ENCODE measurements at regions not wholly inside any gene's neighbourhood (a gene's known extent, or its start where the extent isn't known, plus 50 kb on each side); places are given as distances from the start of the nearest gene placed in this dataset.

DNA sequence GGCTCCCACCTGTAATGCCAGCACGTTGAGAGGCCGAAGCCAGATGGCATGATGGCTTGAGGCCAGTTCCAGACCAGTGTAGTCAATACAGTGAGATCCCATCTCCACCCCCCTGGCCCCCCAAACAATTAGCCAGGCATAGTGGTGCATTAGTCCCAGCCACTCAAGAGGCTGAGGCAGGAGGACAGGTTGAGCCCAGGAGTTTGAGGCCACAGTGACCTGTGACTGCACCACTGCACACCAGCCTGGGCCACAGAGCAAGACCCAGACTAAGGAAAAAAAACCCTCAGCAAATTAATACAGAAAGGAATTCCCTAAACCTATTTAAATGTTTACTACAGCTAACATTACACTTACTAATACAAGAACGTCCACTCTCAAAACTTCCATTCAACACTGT is 424.6 kb downstream of the SHQ1 start:
- Histone ChIP-seq H3K4me1 (replicated peaks) (no peaks in the 10 kb centered on the region; the same call in 1 of the 2 replicates), H3K9me3 (replicated peaks) (no peaks in the 10 kb centered on the region), H3K4me3 (no peak overlapping the region), H3K27me3 (replicated peaks) (no peaks in the 10 kb centered on the region), H3K36me3 (peaks cover 6% of the 10 kb centered on the region; the same call in 1 of the 2 replicates), H3K27ac (no peak overlapping the region)
- DNase-seq (ENCODE audit: low read depth in 1 of 2, low spot score in 2 of 2) = no peak

DNA sequence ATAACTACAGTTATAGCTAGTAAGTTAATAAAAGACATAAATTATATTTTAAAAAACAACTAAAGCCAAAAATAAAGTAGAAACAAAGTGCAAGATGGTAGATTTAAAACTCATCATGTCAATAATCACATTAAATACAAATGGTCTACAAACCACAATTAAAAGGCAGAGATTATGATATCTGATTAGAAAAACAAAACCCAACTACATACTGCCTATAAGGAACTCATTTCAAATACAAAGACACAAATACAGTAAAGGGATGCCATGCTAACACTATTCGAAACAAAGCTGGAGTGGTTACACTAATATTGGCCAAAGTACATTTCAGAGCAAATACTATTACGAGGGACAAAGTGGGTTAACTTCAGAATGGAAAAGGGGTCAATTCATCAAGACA is 426.5 kb downstream of the SHQ1 start:
- Histone ChIP-seq H3K36me3 (0 out of 2 replicates have a peak, but pooled peaks cover 3% of the 10 kb centered on the region), H3K9me3 (replicated peaks) (no peaks in the 10 kb centered on the region), H3K27ac (no peak overlapping the region), H3K4me3 (no peak overlapping the region), H3K27me3 (replicated peaks) (no peaks in the 10 kb centered on the region), H3K4me1 (replicated peaks) (no peaks in the 10 kb centered on the region; the same call in 1 of the 2 replicates)
- DNase-seq (ENCODE audit: low read depth in 1 of 2, low spot score in 2 of 2) = no peak

DNA sequence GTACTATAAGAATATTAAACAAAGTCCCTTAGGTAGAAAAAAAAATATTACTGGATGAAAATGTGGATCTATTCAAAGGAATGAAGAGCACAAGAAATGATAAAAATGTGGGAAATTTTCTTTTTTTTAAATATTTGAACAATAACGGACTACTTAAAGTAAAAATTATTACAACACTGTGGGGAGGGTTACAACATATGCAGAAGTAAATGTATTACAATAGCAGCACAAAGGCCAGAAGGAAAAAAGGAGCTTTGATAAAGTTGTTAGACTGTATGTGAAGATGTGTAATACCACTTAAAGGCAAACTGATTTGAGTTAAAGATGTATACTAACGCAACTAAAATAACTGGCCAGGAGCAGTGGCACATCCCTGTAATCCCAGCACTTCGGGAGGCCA is 427.1 kb downstream of the SHQ1 start:
- Histone ChIP-seq H3K9me3 (replicated peaks) (no peaks in the 10 kb centered on the region), H3K4me1 (replicated peaks) (no peaks in the 10 kb centered on the region), H3K36me3 (0 out of 2 replicates have a peak, but pooled peaks cover 3% of the 10 kb centered on the region), H3K4me3 (no peak overlapping the region), H3K27me3 (replicated peaks) (no peaks in the 10 kb centered on the region), H3K27ac (no peak overlapping the region)
- no peak for DNase-seq (ENCODE audit: low read depth in 1 of 2, low spot score in 2 of 2)

DNA sequence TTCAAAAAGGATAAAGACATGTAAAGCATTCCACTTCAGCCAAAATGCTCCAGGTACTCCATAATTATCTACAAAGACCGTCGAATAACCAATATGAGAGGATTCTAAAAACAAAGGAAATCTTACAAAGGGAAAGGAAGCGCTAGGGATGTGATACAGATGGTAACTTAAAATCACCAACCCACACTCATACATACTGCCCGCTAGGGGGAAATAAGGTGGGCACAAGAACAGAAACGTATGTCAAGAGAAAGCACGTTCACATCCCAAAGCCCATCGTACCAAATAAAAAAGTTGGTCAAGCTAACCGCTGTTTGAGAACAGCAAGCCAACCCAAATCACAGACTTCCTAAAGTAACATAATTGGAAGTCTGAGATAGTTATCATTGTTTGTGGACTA is 429.4 kb downstream of the SHQ1 start:
- peaks cover 1% of the 10 kb centered on the region for H3K4me1 ChIP-seq (replicated peaks)

DNA sequence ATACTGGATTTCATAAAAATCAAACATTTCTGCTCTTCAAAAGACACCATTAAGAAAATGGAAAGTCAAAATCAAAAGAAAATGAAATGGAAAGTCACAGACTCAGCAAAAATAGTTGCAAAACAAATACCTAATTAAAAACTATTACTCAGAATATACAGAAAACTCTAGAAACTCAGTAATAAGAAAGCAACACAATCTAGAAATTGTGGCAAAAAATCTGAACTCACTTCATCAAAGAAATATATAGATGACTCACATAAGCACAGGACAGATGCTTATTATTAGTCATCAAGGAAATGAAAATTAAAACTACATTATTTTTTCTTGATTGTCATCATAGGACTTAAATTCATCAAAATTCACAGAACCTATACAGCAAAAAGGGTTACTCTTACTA is 430.0 kb downstream of the SHQ1 start:
- H3K9me3 ChIP-seq (replicated peaks) = no peaks in the 10 kb centered on the region
- 0 out of 2 replicates have a peak, but pooled peaks cover 3% of the 10 kb centered on the region for H3K36me3 ChIP-seq
- H3K27ac ChIP-seq = no peak overlapping the region
- no peak overlapping the region for H3K4me3 ChIP-seq
- peaks cover 8% of the 10 kb centered on the region for H3K4me1 ChIP-seq (replicated peaks)
- H3K27me3 ChIP-seq (replicated peaks) = no peaks in the 10 kb centered on the region
- no peak for DNase-seq (ENCODE audit: low read depth in 1 of 2, low spot score in 2 of 2)

More for the DNA sequence above, 429.4 kb downstream of the SHQ1 start:
- H3K4me3 ChIP-seq = no peak overlapping the region
- H3K27ac ChIP-seq = no peak overlapping the region
- no peaks in the 10 kb centered on the region for H3K9me3 ChIP-seq (replicated peaks)
- 0 out of 2 replicates have a peak, but pooled peaks cover 3% of the 10 kb centered on the region for H3K36me3 ChIP-seq
- H3K27me3 ChIP-seq (replicated peaks) = no peaks in the 10 kb centered on the region
- DNase-seq (ENCODE audit: low read depth in 1 of 2, low spot score in 2 of 2) = no peak

DNA sequence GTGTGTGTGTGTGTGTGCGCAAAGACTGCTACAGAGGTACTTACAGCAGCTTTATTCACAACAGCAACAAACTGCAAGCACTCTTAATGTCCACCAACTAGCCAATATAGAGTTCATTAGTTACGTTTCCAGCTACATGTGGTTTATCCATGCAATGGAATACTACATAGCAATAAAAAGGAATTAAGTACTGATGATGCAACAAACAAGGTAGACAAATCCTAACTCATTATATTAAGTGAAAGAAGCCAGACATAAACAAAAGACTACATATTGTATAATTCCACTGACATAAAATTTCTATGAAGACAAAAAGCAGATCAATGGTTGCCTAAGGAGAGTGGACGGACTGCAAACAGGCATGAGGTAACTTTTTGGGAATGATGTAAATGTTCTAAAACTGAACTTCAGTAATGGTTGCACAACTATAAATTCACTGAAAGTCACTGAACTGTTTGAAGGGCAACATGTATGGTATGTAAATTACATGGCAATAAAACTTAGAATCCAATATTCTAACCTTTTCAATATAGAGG is 433.7 kb downstream of the SHQ1 start:
- H3K27me3 ChIP-seq (replicated peaks) = no peaks in the 10 kb centered on the region
- no peak overlapping the region for H3K27ac ChIP-seq
- H3K4me3 ChIP-seq = no peak overlapping the region
- no peaks in the 10 kb centered on the region for H3K9me3 ChIP-seq (replicated peaks)
- H3K4me1 ChIP-seq (replicated peaks) = peaks cover 27% of the 10 kb centered on the region
- no peaks in the 10 kb centered on the region for H3K36me3 ChIP-seq
- DNase-seq (ENCODE audit: low read depth in 1 of 2, low spot score in 2 of 2) = no peak

DNA sequence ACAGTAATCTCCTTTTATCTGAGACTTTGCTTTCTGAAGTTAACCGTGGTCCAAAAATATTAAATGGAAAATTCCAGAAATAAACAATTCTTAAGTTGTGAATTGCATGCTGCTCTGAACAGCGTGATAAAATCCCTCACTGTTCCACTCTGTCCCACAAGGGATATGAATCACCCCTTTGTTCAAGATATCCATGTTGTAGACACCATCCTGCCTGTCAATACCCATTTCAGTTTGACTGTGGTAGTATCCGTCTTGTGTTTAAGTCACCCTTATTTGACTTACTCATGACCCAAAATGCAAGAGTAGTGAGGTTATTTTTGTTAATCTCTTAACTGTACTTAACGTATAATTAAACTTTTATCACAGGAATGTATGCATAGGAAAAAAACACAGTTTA is 435.0 kb downstream of the SHQ1 start:
- no peak for DNase-seq (ENCODE audit: low read depth in 1 of 2, low spot score in 2 of 2)

DNA sequence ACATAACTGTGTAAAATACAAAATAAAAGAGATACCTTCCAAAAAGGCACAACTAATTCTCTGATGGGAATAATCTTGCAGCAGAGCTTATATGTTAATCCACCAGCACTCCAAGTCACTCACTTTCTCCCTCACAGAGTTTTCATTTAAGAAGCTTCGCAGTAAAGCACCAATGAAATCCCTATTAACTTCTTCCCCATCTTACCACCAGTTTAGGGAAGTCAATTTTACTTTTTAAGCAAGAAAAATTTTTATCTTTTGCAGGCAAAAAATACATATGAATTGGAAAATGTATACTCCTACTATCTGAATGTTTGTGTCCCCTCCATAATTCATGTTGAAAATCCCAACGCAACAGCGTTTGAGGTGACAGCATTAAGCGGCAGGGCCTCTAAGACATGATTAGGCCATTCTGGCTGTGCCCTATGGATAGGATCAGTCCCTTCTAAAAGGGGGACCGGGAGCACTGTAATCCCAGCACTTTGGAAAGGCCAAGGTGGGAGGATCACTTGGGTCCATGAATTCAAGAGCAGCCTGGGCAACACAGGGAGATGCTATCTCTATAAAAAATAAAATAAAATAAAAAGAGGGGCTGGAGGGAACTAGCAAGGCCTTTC is 435.8 kb downstream of the SHQ1 start:
- Histone ChIP-seq H3K9me3 (replicated peaks) (no peaks in the 10 kb centered on the region), H3K36me3 (no peaks in the 10 kb centered on the region), H3K4me1 (replicated peaks) (peaks cover 27% of the 10 kb centered on the region), H3K27me3 (replicated peaks) (no peaks in the 10 kb centered on the region), H3K4me3 (no peak overlapping the region), H3K27ac (no peak overlapping the region)
- no peak for DNase-seq (ENCODE audit: low read depth in 1 of 2, low spot score in 2 of 2)

More for the DNA sequence above, 435.0 kb downstream of the SHQ1 start:
- H3K9me3 ChIP-seq (replicated peaks) = no peaks in the 10 kb centered on the region
- peaks cover 27% of the 10 kb centered on the region for H3K4me1 ChIP-seq (replicated peaks)
- H3K27ac ChIP-seq = no peak overlapping the region
- no peak overlapping the region for H3K4me3 ChIP-seq
- no peaks in the 10 kb centered on the region for H3K36me3 ChIP-seq
- H3K27me3 ChIP-seq (replicated peaks) = no peaks in the 10 kb centered on the region

DNA sequence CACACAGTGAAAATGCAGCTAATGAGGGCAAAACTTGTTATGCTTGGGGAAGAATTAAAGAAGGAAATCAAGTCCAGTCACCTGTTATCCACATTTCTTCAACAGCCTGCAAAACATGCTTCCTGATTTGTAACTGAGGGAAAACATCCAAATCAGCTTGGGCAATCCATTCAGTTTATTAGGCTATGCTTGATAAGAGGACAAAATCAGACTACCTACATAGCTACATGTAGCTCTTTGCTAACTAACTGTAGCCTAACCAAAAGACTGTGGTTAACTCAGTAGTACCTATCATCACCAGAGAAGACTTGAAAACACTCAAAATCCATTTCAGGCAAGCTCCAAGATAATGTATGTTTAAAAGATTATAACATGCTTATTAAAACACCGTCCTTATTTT is 436.4 kb downstream of the SHQ1 start:
- H3K9me3 ChIP-seq (replicated peaks) = no peaks in the 10 kb centered on the region
- no peak overlapping the region for H3K27ac ChIP-seq
- H3K36me3 ChIP-seq = no peaks in the 10 kb centered on the region
- peaks cover 27% of the 10 kb centered on the region for H3K4me1 ChIP-seq (replicated peaks)
- H3K4me3 ChIP-seq = no peak overlapping the region
- H3K27me3 ChIP-seq (replicated peaks) = no peaks in the 10 kb centered on the region
- DNase-seq (ENCODE audit: low read depth in 1 of 2, low spot score in 2 of 2) = no peak

DNA sequence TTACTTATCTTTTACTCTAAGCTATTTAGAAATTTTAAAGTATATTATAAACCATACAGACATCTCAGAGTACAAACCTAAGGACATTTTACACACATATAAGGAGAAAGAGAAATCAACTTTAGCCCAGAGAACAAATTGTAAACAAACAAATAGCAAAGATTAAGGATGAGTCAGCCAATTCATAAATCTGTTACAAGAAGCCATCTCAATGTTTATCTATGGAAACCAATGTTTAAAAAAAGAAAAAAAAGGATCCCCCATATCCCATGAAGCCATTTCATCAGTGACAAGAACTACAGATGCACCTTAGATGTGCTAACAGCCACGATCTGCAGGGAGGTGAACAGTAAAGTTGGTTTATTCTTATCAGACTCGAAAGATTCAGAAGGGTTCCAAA is 437.1 kb downstream of the SHQ1 start:
- H3K36me3 ChIP-seq = no peaks in the 10 kb centered on the region
- H3K9me3 ChIP-seq (replicated peaks) = no peaks in the 10 kb centered on the region
- no peak overlapping the region for H3K27ac ChIP-seq
- H3K4me1 ChIP-seq (replicated peaks) = peaks cover 27% of the 10 kb centered on the region
- no peak overlapping the region for H3K4me3 ChIP-seq
- no peaks in the 10 kb centered on the region for H3K27me3 ChIP-seq (replicated peaks)
- no peak for DNase-seq (ENCODE audit: low read depth in 1 of 2, low spot score in 2 of 2)

DNA sequence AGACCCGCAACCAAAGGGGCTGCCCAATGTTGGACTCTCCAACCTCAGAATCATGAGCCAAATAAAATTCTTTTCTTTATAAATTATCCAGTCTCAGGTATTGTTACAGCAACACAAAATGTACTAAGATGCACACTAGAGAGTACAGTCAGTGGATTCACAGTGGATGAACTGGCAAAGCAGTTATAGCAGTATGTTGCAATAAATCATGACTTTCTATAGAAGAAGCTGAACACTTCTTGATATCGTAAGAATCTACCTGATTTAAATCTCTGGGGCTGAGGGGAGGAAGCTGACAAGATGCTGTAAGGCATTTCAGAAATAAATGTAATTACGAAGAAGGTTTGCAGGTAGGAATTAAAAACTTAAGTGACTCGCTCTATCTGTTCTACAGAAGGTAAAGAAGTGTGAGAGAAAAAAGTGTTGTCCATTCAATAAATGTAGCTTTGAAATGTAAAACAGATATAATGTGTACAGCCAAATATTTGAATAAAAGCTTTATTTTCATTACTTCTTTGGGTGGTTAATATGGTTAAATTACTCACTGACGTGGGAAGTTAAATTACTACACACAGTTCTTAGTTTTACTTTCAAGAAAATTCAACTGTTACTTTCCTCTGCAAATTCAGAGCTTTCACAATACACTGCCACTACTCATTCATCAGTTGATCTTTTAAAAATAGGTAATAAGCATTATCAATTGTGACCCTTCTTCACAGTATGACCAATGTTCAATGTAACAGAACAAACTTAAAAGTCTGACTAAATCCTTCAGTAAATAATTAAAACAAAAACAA is 439.1 kb downstream of the SHQ1 start:
- no peak for DNase-seq (ENCODE audit: low read depth in 1 of 2, low spot score in 2 of 2)
- no peaks in the 10 kb centered on the region for H3K36me3 ChIP-seq
- no peaks in the 10 kb centered on the region for H3K27me3 ChIP-seq (replicated peaks)
- H3K4me1 ChIP-seq (replicated peaks) = peaks cover 27% of the 10 kb centered on the region
- H3K27ac ChIP-seq = no peak overlapping the region
- no peaks in the 10 kb centered on the region for H3K9me3 ChIP-seq (replicated peaks)
- no peak overlapping the region for H3K4me3 ChIP-seq

DNA sequence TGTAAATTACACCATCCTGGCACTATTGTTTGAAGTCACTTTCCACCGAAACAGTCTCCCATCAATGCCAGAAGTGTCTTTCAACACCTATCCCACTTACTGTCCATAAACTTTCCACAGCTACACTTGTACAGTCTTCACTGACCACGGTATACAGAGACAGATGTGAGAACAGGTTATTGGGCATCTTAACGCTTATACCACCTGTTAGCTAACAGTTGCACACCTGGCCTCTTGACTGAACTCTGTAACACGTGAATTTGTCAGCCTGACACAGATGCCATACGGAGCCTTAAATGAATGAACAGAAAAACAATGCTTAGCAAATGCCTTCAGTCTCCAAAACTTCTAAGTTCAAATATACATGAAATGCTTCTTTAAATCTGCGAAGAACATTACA is 440.5 kb downstream of the SHQ1 start:
- H3K36me3 ChIP-seq = no peaks in the 10 kb centered on the region
- DNase-seq (ENCODE audit: low read depth in 1 of 2, low spot score in 2 of 2) = no peak
- H3K4me1 ChIP-seq (replicated peaks) = peaks cover 22% of the 10 kb centered on the region
- H3K27ac ChIP-seq = no peak overlapping the region
- no peak overlapping the region for H3K4me3 ChIP-seq
- no peaks in the 10 kb centered on the region for H3K9me3 ChIP-seq (replicated peaks)
- H3K27me3 ChIP-seq (replicated peaks) = no peaks in the 10 kb centered on the region

DNA sequence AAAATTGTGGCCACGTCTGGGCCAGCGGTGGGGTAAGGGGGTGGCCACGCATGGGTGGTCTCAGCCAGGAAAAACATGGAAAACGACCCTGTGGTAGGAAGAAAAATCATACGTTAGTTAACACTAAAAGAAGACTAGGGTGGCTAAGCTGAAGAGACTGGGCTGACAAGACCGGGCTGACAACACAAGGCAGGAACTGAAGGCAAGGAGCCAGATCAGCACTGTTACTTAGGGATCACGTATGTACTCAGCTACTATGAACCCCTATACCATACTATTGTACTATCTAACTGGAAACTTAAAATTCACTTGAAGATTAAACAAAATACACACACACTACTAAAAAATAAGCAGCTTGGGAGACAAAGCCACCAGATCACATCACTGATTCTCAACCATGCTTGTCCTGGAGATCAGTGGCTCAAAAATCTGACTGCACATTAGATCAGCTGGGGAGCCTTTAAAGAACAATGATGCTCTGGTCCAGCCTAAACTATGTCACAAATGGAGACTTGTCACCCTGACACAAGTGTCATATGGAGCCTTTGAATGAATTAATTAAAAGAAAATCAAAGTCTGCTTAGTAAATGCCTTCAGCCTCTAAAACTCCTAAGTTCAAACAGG is 442.2 kb downstream of the SHQ1 start:
- DNase-seq (ENCODE audit: low read depth in 1 of 2, low spot score in 2 of 2) = no peak

More for the DNA sequence above, 442.2 kb downstream of the SHQ1 start:
- Histone ChIP-seq H3K4me3 (no peak overlapping the region), H3K27me3 (replicated peaks) (no peaks in the 10 kb centered on the region), H3K9me3 (replicated peaks) (no peaks in the 10 kb centered on the region), H3K36me3 (0 out of 2 replicates have a peak, but pooled peaks cover 4% of the 10 kb centered on the region), H3K27ac (no peak overlapping the region), H3K4me1 (replicated peaks) (peaks cover 13% of the 10 kb centered on the region)

Measured in SJSA1 (cell line).